G401 (cell line): ENCODE measurements at regions not wholly inside any gene's neighbourhood (a gene's known extent, or its start where the extent isn't known, plus 50 kb on each side); places are given as distances from the start of the nearest gene placed in this dataset.

Experiments used
- DNase-seq: peaks from one replicate; pipeline ENCODE4 v3.0.0-alpha.2; 2015; ENCODE audit warnings: low spot score
- in situ Hi-C: cut with HindIII; loops from 2 replicates; pipeline ENCODE4 v1.10.0; 2016; ENCODE audit warnings: low sequenced_read_pairs, mixed read lengths

- in situ Hi-C loops, result no loop called here
- DNase-seq, result no peak
Observed at GRCh38 chr1:208781391-208782045, 537.3 kb upstream of the PLXNA2 start.

DNA sequence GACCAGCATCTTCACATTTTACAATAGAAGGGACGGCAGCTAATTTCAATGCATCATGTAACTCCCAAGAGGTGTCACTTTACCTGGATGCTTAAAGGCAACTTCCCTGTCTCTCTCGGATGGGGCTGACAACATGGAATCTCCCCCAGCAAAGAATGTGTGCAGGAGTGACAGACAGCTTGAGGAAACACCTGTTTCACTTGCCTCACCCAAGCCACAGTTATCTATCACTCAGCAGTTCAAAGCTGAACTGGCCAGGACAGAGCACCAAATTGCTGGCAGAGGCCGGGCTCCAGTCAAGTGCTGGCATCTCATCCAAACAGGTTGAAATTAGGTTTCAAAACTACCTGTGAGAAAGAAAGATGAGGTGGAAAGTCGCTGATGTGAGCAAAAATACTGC lies 538.0 kb upstream of the PLXNA2 start:
- in situ Hi-C loops, result no loop called here
- DNase-seq, result no peak

DNA sequence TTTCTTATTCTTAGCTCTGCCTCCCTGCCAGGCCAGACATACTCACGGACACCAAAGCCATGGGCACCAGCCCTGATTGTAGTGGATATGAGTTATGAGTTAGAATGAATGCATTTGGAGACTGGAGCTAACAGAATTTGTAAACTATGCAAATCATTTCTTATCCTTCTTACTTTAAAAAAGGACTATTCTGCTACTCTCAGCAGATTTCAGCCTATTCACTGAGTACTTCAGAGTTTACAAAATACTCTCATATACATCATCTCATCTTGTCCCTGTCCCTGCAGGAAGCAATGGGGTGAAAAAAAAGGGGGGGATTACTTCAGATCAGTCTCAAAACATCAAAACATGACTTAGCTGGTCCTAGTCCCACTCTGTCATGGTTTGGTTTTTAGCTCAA lies 541.4 kb upstream of the PLXNA2 start:
- no peak for DNase-seq

GRCh38 chr1:208787219-208787618 lies 543.0 kb upstream of the PLXNA2 start:
- in situ Hi-C loops, result no loop called here
- no peak for DNase-seq

More for the DNA sequence above, 541.4 kb upstream of the PLXNA2 start:
- in situ Hi-C loops, result no loop called here

GRCh38 chr1:208788013-208788540 lies 543.9 kb upstream of the PLXNA2 start:
- no peak for DNase-seq
- in situ Hi-C loops, result no loop called here

- DNase-seq, result no peak
- in situ Hi-C loops, result no loop called here
Observed at GRCh38 chr1:208791456-208791855, 547.3 kb upstream of the PLXNA2 start.

- in situ Hi-C loops, result no loop called here
- no peak for DNase-seq
Observed at GRCh38 chr1:208793861-208794345, 549.7 kb upstream of the PLXNA2 start.

DNA sequence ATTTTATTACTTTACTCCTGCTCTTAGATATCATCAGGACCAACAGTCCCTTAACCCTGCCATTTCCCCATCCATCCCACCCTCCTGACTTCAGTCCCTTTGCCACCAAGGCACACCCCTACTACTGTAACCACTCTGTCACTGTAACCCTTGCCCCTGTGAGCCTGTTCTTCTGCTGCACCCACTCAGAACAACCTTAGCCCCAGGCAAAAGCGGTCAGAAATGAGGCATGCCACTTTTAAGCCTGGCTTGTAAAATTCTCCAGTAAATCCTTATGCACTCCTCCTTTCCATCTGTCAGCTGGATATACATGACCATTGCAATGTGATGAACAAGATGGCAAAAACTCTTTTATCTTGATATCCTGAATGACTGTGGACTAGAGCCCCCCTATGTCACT lies 555.0 kb upstream of the PLXNA2 start:
- in situ Hi-C loops, result no loop called here

GRCh38 chr1:208803011-208803811 lies 559.0 kb upstream of the PLXNA2 start:
- no peak for DNase-seq

More for the DNA sequence above, 555.0 kb upstream of the PLXNA2 start:
- no peak for DNase-seq

GRCh38 chr1:208807446-208808127 lies 563.4 kb upstream of the PLXNA2 start:
- DNase-seq, result no peak
- in situ Hi-C loops, result no loop called here

More at GRCh38 chr1:208803011-208803811, 559.0 kb upstream of the PLXNA2 start:
- in situ Hi-C loops, result no loop called here

DNA sequence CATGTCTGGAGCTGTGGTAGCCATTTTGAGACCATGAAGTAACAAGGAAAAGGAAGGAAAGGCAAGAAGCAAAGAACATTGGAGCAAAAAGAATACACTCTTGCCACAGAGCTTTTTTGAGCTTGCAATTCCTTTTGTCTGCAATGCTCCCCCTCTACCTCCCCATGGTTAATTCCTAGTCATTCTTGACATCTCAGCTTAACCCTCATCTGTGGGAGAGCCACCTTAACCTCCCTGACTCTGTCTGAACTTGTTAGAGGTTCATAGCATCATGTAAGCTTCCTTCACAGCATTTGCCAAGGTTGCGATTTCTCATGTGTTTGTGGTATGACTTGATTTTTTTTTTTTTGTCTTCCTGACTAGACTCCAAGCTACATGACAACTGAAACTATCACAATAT lies 564.1 kb upstream of the PLXNA2 start:
- in situ Hi-C loops, result no loop called here
- no peak for DNase-seq

- no peak for DNase-seq
- in situ Hi-C loops, result no loop called here
Observed at GRCh38 chr1:208809876-208810275, 565.7 kb upstream of the PLXNA2 start.

DNA sequence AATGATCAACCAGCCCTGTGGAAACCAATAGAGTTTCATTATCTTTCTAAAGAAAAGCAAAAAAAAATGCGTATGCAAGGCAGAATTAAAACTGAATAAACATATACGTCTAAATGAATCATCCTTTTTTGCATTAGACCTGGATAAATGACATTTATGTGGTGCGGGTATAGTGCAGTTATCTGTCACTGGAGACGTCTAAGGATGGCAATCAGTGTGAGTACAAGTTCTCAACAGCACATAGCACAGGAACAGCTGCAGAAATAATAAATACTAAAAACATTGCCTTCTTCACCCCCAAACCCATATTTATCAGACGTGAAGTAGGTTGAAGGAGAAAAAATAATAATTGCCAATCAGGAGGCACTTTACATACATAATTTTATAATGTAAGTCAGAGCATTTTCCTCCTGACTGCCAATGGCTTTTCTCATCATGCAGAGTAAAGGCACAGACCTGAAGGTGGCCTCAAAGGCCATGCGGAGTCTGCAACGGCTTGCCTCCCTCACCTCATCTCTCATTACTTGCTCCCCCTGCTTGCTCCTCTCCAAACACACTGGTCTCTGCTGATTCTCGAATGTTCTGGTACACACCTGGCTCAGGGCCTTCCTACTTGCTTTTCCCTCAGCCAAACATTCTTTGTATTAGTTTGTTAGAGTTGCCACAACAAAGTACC lies 574.7 kb upstream of the PLXNA2 start:
- no peak for DNase-seq
- in situ Hi-C loops, result no loop called here

GRCh38 chr1:208820580-208821212 lies 576.5 kb upstream of the PLXNA2 start:
- no peak for DNase-seq
- in situ Hi-C loops, result no loop called here

DNA sequence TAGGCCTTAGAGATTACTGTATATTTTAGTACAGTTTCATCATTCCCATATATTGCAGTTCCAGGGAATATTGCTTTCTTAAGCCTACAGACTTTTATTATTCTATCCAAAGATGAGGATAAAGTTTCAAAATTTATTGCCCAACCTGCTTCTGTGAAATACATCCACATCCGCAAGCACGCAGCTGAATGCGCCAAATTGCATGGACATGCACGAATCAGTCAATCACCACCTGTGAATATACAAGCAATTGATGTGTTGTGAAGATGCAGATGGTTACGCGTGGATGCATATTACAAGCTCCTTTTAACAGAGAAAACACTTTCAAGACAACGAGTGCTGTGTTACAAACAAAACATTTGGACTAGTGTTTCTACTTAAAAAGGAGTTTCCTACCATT lies 577.8 kb upstream of the PLXNA2 start:
- DNase-seq, result no peak
- in situ Hi-C loops, result no loop called here

- no peak for DNase-seq
- in situ Hi-C loops, result no loop called here
Observed at GRCh38 chr1:208825300-208825699, 581.1 kb upstream of the PLXNA2 start.

GRCh38 chr1:208829595-208829994 lies 585.4 kb upstream of the PLXNA2 start:
- DNase-seq, result no peak
- in situ Hi-C loops, result no loop called here

DNA sequence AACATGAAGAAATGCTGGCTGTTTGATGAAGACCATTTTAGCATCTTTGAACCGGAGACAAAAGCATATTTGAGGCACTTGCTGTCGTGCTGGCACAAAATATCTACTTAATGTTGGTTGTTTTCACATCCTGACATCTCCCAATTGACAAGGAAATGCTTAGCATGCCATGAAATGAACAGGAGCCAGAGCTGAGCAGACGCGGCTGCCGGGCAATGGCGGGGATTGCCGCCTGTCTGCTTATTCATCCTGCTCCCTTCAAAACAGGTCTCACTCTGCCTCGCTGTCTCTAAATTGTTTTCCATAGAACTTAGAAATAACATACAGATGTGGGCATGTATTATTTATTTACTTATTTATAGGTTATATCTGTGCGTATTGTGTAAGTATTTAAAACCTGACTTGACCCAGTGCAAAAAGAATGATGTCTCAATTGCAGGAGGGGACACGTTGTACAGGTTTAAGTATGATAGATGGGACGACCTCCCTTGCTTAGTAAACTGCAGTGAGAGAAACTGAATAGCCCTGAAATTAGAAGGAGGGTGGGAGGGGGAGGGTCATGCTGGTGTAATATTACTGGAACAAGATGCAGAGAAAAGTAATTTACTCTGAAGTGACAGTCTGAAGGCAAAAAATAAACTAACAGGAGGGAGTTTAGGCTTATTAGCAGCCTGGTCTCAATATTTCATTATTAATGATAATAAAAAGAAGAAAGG lies 590.4 kb upstream of the PLXNA2 start:
- in situ Hi-C loops, result no loop called here
- DNase-seq, result no peak
